LNCaP clone FGC (cell line): ENCODE measurements at regions not wholly inside any gene's neighbourhood (a gene's known extent, or its start where the extent isn't known, plus 50 kb on each side); places are given as distances from the start of the nearest gene placed in this dataset.

Experiments
- DNase-seq: peaks from one replicate; pipeline ENCODE4 v3.0.0-alpha.2; 2011; ENCODE audit warnings: low read depth
- H3K4me3 ChIP-seq: 2 replicates; pipeline ENCODE4 v1.5.1; 2011; ENCODE audit warnings: mild to moderate bottlenecking, low read depth, low read length, control low read depth
- CTCF ChIP-seq: IDR thresholded peaks from 2 replicates; pipeline ENCODE4 v1.5.1; 2012; ENCODE audit warnings: mild to moderate bottlenecking; ENCODE audit not compliant: control insufficient read depth, insufficient read depth; ENCODE audit errors: extremely low read depth

GRCh38 chr19:31586282-31586681 is 237.0 kb upstream of the TSHZ3 start:
- no peak for DNase-seq
- no peak for TF ChIP-seq CTCF
- H3K4me3 ChIP-seq = no peak overlapping the region

- DNase-seq = no peak
- H3K4me3 ChIP-seq = no peak overlapping the region
- no peak for TF ChIP-seq CTCF
Observed at GRCh38 chr19:31589109-31589508, 239.9 kb upstream of the TSHZ3 start.

- DNase-seq = no peak
- H3K4me3 ChIP-seq = no peak overlapping the region
- peak; percentile 27 for TF ChIP-seq CTCF
Observed at GRCh38 chr19:31591258-31591657, 242.0 kb upstream of the TSHZ3 start.

GRCh38 chr19:31592456-31592855 is 243.2 kb upstream of the TSHZ3 start:
- DNase-seq = no peak
- no peak for TF ChIP-seq CTCF
- H3K4me3 ChIP-seq = no peak overlapping the region

GRCh38 chr19:31594701-31595100 is 245.5 kb upstream of the TSHZ3 start:
- no peak overlapping the region for H3K4me3 ChIP-seq
- no peak for DNase-seq
- no peak for TF ChIP-seq CTCF

- no peak for TF ChIP-seq CTCF
- no peak for DNase-seq
- H3K4me3 ChIP-seq = no peak overlapping the region
Observed at GRCh38 chr19:31595521-31595920, 246.3 kb upstream of the TSHZ3 start.

GRCh38 chr19:31596751-31597150 is 247.5 kb upstream of the TSHZ3 start:
- DNase-seq = no peak
- H3K4me3 ChIP-seq = no peak overlapping the region
- TF ChIP-seq CTCF = no peak
